GM20431 (cell line): ENCODE measurements at regions not wholly inside any gene's neighbourhood (a gene's known extent, or its start where the extent isn't known, plus 50 kb on each side); places are given as distances from the start of the nearest gene placed in this dataset.

ENCODE experiments used
- in situ Hi-C: fragments of 300-500 bp; cut with MseI, MboI; formaldehyde crosslinking; loops from one replicate; pipeline ENCODE4 v1.15.0; 2020; ENCODE audit warnings: low sequenced_read_pairs; ENCODE audit not compliant: unreplicated experiment

DNA sequence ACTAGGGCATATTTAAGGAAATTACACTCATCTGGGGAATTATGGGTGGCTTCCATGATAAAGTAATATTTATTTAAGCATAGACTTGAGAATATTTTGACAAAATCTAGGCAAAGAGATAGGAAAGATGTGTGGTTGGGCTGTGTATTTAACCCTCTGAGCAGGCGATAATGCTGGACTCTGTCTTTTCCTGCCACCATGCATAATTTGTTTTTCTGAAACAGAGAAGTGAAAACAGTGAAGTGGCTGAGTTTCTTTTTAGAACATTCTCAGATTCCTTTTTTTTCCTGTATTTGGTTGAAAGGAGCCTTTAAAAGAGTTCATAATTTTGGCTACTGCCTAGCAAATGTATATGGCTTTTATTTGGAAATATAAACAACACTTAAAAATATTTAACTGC lies 104.8 kb upstream of the CDH19 start:
- in situ Hi-C loops, result no loop called here

DNA sequence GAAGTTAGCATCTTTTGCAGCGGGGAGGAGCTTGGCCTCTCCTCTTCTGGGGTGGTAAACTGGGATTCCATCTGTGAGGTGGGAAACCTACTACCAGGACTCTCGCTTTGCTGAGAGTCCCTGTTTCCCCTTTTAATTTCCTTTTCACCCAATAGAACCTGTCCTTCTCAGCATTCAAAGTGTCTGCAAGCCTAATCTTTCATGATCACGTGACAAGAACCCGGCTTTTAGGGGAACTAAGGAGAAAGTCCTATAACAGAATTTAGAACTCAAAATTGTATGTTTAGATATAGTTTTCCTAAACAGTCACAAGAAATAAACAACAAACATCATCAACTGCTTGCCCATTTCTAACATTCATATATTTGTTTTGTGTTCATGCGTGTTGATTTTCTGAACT lies 103.6 kb upstream of the CDH19 start:
- in situ Hi-C loops, result no loop called here

DNA sequence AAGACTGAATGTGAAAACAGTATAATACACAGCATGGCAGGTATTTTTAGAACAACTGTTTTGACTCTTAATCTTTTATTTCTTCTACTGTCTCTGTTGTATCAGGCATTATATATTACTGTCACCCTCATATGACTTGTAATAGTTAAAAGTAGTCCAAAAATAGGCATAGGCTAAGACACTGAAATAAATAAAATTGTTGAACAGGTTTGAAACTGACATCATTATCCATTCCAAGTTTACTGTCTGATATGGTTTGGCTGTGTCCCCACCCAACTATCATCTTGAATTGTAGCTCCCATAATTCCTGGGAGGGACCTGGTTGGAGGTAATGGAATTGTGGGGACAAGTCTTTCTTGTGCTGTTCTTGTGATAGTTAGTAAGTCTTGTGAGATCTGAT lies 91.4 kb upstream of the CDH19 start:
- in situ Hi-C loops, result no loop called here

DNA sequence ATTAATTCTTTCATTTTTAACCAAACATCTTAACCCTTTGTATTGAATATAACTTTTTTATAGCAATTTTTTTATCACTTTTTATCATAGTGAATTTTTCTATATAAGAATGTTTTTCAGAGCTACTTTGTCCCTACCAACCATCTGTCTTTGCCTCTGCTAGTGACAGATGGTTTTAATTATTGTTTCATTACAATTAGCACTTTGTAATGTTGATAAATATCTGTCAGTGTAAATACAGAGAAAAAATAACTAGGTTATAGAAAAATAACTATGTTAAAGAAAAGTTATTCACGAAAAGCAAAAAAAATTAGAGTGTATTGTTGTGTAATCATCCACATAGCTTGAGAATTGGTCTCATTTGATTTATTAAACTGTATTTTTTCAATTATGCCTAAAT lies 91.0 kb upstream of the CDH19 start:
- in situ Hi-C loops, result no loop called here

DNA sequence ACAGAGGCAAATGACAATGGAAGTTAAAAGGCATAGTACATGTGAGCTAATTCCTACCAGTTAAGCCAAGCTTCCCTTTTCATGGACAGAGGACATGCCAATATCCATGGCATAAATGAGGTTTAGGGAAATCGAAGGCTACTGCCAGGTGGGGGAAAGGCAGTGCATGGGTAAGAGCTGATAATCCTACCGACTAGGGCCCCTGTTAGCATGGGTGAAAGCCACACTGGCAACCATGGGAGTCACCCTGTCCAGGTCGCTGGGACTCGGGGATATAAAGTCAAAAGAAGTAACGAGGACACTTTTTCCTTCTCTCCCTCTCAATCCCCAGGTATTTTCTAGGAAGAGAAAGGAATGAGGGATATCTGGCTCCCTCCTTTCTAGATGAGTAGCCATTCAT lies 83.7 kb upstream of the CDH19 start:
- in situ Hi-C loops, result no loop called here

DNA sequence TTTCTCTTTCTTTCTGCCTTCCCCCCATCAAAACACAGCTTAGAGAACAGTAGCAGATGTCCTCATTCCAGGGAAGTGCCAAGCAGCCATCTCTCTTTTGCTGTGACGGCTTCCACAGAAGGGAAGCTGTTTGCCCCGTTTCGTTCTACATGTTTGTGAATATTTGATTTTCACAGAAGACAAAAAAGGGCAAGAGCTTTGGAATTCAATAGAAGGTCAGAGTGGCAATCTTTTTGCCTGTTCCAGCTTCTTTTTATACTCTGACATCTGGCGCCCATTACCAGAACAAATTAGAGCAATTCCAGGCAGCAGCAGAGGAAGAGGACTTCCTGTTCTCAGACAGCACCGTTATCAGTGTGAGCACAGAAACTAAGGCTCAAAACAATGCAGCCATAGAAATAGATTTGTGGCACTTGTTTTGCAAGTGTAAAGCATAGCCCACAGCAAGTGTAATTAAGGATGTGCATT lies 79.0 kb upstream of the CDH19 start:
- in situ Hi-C loops, result no loop called here

DNA sequence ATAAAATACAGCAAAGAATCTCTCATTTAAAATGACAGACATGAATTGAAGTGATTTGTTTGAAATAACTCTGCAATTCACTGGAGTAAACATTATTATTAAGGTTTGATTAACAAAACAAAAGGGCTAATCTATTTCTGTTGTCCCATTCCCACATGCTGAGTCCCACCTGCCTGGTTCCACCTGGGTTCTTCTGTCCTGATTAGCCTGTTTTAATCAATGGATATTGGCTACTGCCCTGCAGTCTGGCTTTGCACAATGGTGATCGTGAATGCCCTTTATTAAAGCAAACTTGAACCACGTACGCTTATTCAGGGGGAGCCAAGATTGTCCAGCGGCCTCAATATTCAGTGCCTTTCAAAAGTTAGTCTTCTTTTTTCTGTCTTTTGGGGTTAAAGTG lies 72.8 kb upstream of the CDH19 start:
- in situ Hi-C loops, result no loop called here

DNA sequence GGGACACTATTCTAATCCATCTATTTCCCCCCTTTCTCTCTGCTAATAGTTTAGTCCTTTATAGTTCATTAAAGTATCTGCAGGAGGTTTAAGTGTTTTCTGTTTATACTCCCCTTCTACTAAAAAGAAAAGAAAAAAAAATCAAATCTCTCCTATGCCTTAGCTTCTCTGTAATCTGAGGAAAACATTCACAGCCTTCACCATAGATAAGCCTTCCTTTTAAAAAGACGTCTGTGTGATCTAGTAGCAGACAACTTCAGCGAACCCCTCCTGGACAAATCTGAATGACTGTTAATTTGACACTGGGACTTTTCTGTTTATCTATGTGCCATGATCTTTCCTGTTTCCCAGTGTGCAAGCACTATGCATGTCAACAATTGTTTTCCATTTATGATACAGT lies 70.4 kb upstream of the CDH19 start:
- in situ Hi-C loops, result no loop called here

DNA sequence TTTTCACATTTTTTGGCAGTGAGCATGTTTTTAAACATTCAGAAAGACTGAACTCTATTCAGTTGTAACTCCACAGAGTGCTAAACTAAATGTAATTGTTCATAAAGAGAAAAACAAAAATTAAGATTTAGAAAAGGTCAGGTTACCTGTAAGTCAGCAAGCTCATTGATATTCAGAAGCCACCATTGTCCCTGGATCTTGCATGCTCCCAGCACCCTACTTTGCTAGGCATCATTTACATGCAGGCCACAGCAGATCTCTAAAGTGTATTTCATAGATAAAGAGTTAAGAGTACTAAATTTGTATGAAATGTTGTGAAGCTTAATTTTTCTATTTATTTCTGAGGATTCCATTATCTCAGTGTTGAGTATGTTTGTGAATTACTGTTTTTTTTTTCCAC lies 64.8 kb upstream of the CDH19 start:
- in situ Hi-C loops, result no loop called here

DNA sequence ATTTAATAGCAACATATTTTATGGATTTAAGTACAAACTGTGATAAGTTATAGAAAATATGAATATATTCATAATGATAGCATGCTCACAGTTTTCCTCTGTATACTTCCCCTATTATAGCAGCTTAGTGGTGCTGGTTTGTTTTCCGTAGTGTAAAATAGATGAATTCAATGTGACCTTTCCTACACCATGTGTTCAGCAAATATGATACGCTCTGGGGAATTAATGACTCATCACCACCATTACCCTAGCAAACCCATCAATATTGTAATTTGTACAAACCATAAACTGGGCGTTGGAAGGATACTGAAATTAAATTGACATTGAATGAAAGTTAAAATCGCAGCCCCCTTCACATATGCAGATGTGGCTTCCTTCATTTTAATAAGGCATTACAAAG lies 58.7 kb upstream of the CDH19 start:
- in situ Hi-C loops, result no loop called here

DNA sequence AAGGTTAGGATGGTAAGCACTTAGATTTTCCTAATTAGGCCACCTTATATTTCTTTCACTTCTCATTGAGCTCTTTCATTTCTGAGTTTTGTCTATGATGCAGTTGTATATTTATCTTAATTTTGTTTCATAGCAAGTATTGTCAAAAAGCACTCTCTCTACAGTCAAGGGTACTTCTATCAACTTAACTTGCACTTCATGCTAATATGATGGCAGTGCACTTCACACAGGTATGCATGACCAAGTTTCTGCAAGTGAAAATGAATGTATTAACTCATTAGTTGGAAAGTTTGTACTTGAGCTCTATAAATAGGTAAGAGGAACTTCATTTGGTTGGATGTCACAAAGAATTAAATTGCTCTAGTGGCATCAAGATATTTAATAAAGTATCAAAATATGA lies 51.5 kb upstream of the CDH19 start:
- in situ Hi-C loops, result no loop called here
